Endothelial cell of umbilical vein (primary cell): ENCODE measurements at regions not wholly inside any gene's neighbourhood (a gene's known extent, or its start where the extent isn't known, plus 50 kb on each side); places are given as distances from the start of the nearest gene placed in this dataset.

ENCODE experiments used
- BruUV-seq: library from RNA; stranded (reverse); fragments of 400-500 nt; replicated peaks from 2 replicates; lab custom pipeline; 2021; lab: Mats Ljungman, UMichigan
- CTCF ChIA-PET: fragments of 300-600, 350-600 bp; sonication (Branson Sonifier 250); formaldehyde crosslinking; loops from one replicate; lab custom pipeline; 2021; ENCODE audit warnings: antibody characterized with exemption, inconsistent platforms; lab: Charles Lee
- POLR2A ChIA-PET: fragments of 300-600, 350-600 bp; sonication (Branson Sonifier 250); formaldehyde crosslinking; loops from one replicate; lab custom pipeline; 2021; ENCODE audit warnings: antibody characterized with exemption, inconsistent platforms; lab: Charles Lee
- DNase-seq: peaks from one replicate; pipeline ENCODE4 v3.0.0-alpha.2; 2011; ENCODE audit warnings: low read depth, low spot score
- FAIRE-seq: peaks from 2 replicates; lab custom pipeline; 2011; peaks lifted over from hg19 to GRCh38; lab: Jason Lieb, UNC
- H2AFZ ChIP-seq: 2 replicates; pipeline ENCODE4 v1.6.0; 2012; ENCODE audit warnings: low read depth, low read length, control low read depth, inconsistent platforms
- H3K27ac ChIP-seq: 2 replicates; pipeline ENCODE4 v1.5.1; 2011; ENCODE audit warnings: low read depth, mild to moderate bottlenecking, control low read depth, low read length, moderate library complexity; ENCODE audit not compliant: insufficient read depth
- H3K27me3 ChIP-seq, 2 experiments: 2 replicates each; pipeline versions ENCODE4 v1.6.0 to v1.6.1; 2011; ENCODE audit warnings: low read length in 2 of 2, mixed read lengths in 1 of 2; ENCODE audit not compliant: control insufficient read depth in 2 of 2, insufficient read depth in 2 of 2
- H3K36me3 ChIP-seq, 2 experiments: 2 replicates in 1 of 2; 3 replicates in 1 of 2; pipeline ENCODE4 v1.5.1; 2011; ENCODE audit warnings: low read length in 2 of 2, mild to moderate bottlenecking in 1 of 2, moderate library complexity in 1 of 2; ENCODE audit not compliant: control insufficient read depth in 2 of 2, insufficient read depth in 2 of 2; ENCODE audit errors: extremely low read depth in 1 of 2
- H3K4me1 ChIP-seq: 3 replicates; pipeline ENCODE4 v1.5.1; 2011; ENCODE audit warnings: mild to moderate bottlenecking, low read length; ENCODE audit not compliant: control insufficient read depth, insufficient read depth; ENCODE audit errors: extremely low read depth
- H3K4me2 ChIP-seq: 2 replicates; pipeline ENCODE4 v1.6.1; 2011; ENCODE audit warnings: low read length, control low read depth, mixed read lengths; ENCODE audit not compliant: insufficient read depth
- H3K4me3 ChIP-seq, 3 experiments: fragments of 200-600 bp in 1 of 3; sonication (generic), shearing (Covaris generic) in 1 of 3; replicated peaks in 1 of 3; 2 replicates each; pipeline ENCODE4 v1.5.1; 2011 to 2016; ENCODE audit warnings: control low read depth in 3 of 3, low read length in 3 of 3, mild to moderate bottlenecking in 2 of 3, inconsistent platforms in 1 of 3, low read depth in 1 of 3, moderate library complexity in 1 of 3; ENCODE audit not compliant: insufficient read depth in 1 of 3
- H3K79me2 ChIP-seq: 2 replicates; pipeline ENCODE4 v1.6.0; 2012; ENCODE audit warnings: low read length, inconsistent platforms; ENCODE audit not compliant: control insufficient read depth, insufficient read depth
- H3K9ac ChIP-seq: replicated peaks from 2 replicates; pipeline ENCODE3; 2011; ENCODE audit warnings: low read length, control low read depth; ENCODE audit not compliant: insufficient read depth; ENCODE audit errors: extremely low read depth
- H3K9me1 ChIP-seq: replicated peaks from 3 replicates; pipeline ENCODE4 v1.6.0; 2011; ENCODE audit warnings: mild to moderate bottlenecking, low read length; ENCODE audit not compliant: control insufficient read depth, insufficient read depth; ENCODE audit errors: extremely low read depth
- H3K9me3 ChIP-seq: replicated peaks from 2 replicates; pipeline ENCODE4 v1.5.1; 2012; ENCODE audit warnings: low read length, inconsistent platforms; ENCODE audit not compliant: control insufficient read depth, insufficient read depth
- H4K20me1 ChIP-seq: replicated peaks from 2 replicates; pipeline ENCODE3; 2011; ENCODE audit warnings: mild to moderate bottlenecking, low read length; ENCODE audit not compliant: control insufficient read depth, insufficient read depth; ENCODE audit errors: extremely low read depth
- CTCF ChIP-seq, 2 donors: IDR thresholded peaks; 1 replicate in 1 of 2; 2 replicates in 1 of 2; pipeline ENCODE4 v1.5.1; 2011; ENCODE audit warnings: low read length in 2 of 2, mild to moderate bottlenecking in 2 of 2, moderate library complexity in 2 of 2, control low read depth in 1 of 2, inconsistent platforms in 1 of 2, low read depth in 1 of 2; ENCODE audit not compliant: insufficient read depth in 1 of 2; ENCODE audit errors: extremely low read depth in 1 of 2
- EZH2 ChIP-seq: IDR thresholded peaks from 2 replicates; pipeline ENCODE4 v1.6.1; 2012; ENCODE audit warnings: borderline replicate concordance, low read depth, mild to moderate bottlenecking, moderate library complexity, low read length, inconsistent platforms; ENCODE audit not compliant: severe bottlenecking
- FOS ChIP-seq: IDR thresholded peaks from 2 replicates; pipeline ENCODE4 v1.6.1; 2011; ENCODE audit warnings: mild to moderate bottlenecking, low read length, moderate library complexity, borderline replicate concordance; ENCODE audit not compliant: insufficient read depth
- GATA2 ChIP-seq: IDR thresholded peaks from 2 replicates; pipeline ENCODE4 v1.7.0; 2011; ENCODE audit warnings: low read depth, mild to moderate bottlenecking, moderate library complexity, mixed read lengths, low read length; ENCODE audit not compliant: insufficient read length, insufficient read depth
- JUN ChIP-seq: IDR thresholded peaks from 2 replicates; pipeline ENCODE4 v1.6.1; 2011; ENCODE audit warnings: borderline replicate concordance, low read depth; ENCODE audit not compliant: insufficient read length, insufficient read depth
- MAX ChIP-seq: IDR thresholded peaks from 2 replicates; pipeline ENCODE4 v1.6.1; 2011; ENCODE audit not compliant: insufficient read depth, insufficient read length
- MYC ChIP-seq: IDR thresholded peaks from one replicate; pipeline ENCODE4 v1.6.1; 2011; ENCODE audit warnings: mild to moderate bottlenecking, low read depth, low read length
- POLR2A ChIP-seq: IDR thresholded peaks from 2 replicates; pipeline ENCODE4 v1.6.1; 2012; ENCODE audit warnings: low read depth, mild to moderate bottlenecking, control low read depth, low read length
- POLR2AphosphoS5 ChIP-seq: IDR thresholded peaks from 2 replicates; pipeline ENCODE4 v1.6.1; 2012; ENCODE audit warnings: low read depth, mild to moderate bottlenecking, control low read depth, low read length, moderate library complexity; ENCODE audit not compliant: insufficient read depth
- dilution Hi-C: fragments of 300-500 bp; cut with MboI; formaldehyde crosslinking; loops from one replicate; pipeline ENCODE4 v1.15.0; 2019; ENCODE audit warnings: low sequenced_read_pairs; ENCODE audit not compliant: extremely low pct_ligation_motif_present
- intact Hi-C: fragments of 100-400 bp; cut with micrococcal nuclease; formaldehyde crosslinking; loops from one replicate; pipeline ENCODE4 v1.10.0; 2022

- intact Hi-C loops = no loop called here
- H4K20me1 ChIP-seq = no peaks in the 10 kb centered on the region
- FAIRE-seq = no peak
- H3K4me1 ChIP-seq = no peaks in the 10 kb centered on the region
- H3K9me1 ChIP-seq = no peaks in the 10 kb centered on the region
- H3K9ac ChIP-seq = no peak overlapping the region
- TF ChIP-seq FOS = no peak
- DNase-seq = no peak
- dilution Hi-C loops = no loop called here
- H3K27me3 ChIP-seq = no peaks in the 10 kb centered on the region
- no peak overlapping the region for H2AFZ ChIP-seq
- no TSS peak for BruUV-seq
- no peaks in the 10 kb centered on the region for H3K36me3 ChIP-seq
- no peak overlapping the region for H3K4me2 ChIP-seq
- no peaks in the 10 kb centered on the region for H3K79me2 ChIP-seq
- H3K9me3 ChIP-seq = no peaks in the 10 kb centered on the region
- H3K27ac ChIP-seq = no peak overlapping the region
- ChIA-PET POLR2A (no interaction called here), CTCF (no interaction called here)
- no peak overlapping the region for H3K4me3 ChIP-seq
Measured at GRCh38 chr2:221850076-221850475, 278.0 kb upstream of the EPHA4 start.

- Histone ChIP-seq H3K4me1 (no peaks in the 10 kb centered on the region), H4K20me1 (no peaks in the 10 kb centered on the region), H3K36me3 (no peaks in the 10 kb centered on the region), H3K27me3 (no peaks in the 10 kb centered on the region), H3K4me2 (no peak overlapping the region), H3K79me2 (no peaks in the 10 kb centered on the region), H2AFZ (no peak overlapping the region), H3K27ac (no peak overlapping the region), H3K9me3 (no peaks in the 10 kb centered on the region), H3K4me3 (no peak overlapping the region), H3K9me1 (no peaks in the 10 kb centered on the region), H3K9ac (no peak overlapping the region)
- dilution Hi-C loops = no loop called here
- ChIA-PET CTCF (no interaction called here), POLR2A (no interaction called here)
- TF ChIP-seq CTCF (IDR thresholded peaks at IDR 0.05; ENCODE audit: extremely low read depth in 1 of 2, insufficient read depth in 1 of 2, low read depth in 1 of 2, low read length in 2 of 2) = no peak
- TF ChIP-seq JUN = no peak
- no peak for TF ChIP-seq EZH2
- TF ChIP-seq MAX = no peak
- no peak for TF ChIP-seq GATA2
- no peak for TF ChIP-seq FOS
- no peak for TF ChIP-seq MYC
- TF ChIP-seq POLR2A = no peak
- TF ChIP-seq POLR2AphosphoS5 = no peak
- no peak for DNase-seq
- no peak for FAIRE-seq
- intact Hi-C loops = no loop called here
- no TSS peak for BruUV-seq
Measured at GRCh38 chr2:221848286-221848685, 276.2 kb upstream of the EPHA4 start.
